Vagina (tissue), 2 donors: ENCODE measurements at regions not wholly inside any gene's neighbourhood (a gene's known extent, or its start where the extent isn't known, plus 50 kb on each side); places are given as distances from the start of the nearest gene placed in this dataset.
"Not testable (repeated sequence)": the region's sequence is repeated elsewhere in the genome, so short reads cannot be mapped to it uniquely, and the experiment has no call there.

Experiments
- DNase-seq, 2 donors: peaks; one replicate each; pipeline ENCODE4 v3.0.0-alpha.2; 2017; ENCODE audit errors: extremely low spot score in 2 of 2
- H3K27ac ChIP-seq: fragments of 200-600 bp; sonication (generic); one replicate; pipeline ENCODE4 v1.5.1; 2019
- H3K27me3 ChIP-seq: fragments of 200-600 bp; sonication (generic); one replicate; pipeline ENCODE4 v1.5.1; 2019
- H3K36me3 ChIP-seq, 2 donors: fragments of 200-600 bp; sonication (generic); one replicate each; pipeline ENCODE4 v1.5.1; 2017 to 2019
- H3K4me1 ChIP-seq: fragments of 200-600 bp; sonication (generic); one replicate; pipeline ENCODE4 v1.5.1; 2019
- H3K4me3 ChIP-seq, 2 donors: fragments of 200-600 bp; sonication (generic); 1 replicate in 1 of 2; 2 replicates in 1 of 2; pipeline ENCODE4 v1.5.1; 2016 to 2019
- H3K9me3 ChIP-seq: fragments of 200-600 bp; sonication (generic); one replicate; pipeline ENCODE4 v1.5.1; 2019
- POLR2A ChIP-seq, 2 donors: fragments of 450-650 bp; IDR thresholded peaks; one replicate each; pipeline ENCODE4 v1.6.1; 2017; ENCODE audit warnings: antibody characterized with exemption in 2 of 2, mild to moderate bottlenecking in 2 of 2, moderate library complexity in 2 of 2
- POLR2AphosphoS5 ChIP-seq, 2 donors: sonication (generic); formaldehyde crosslinking; IDR thresholded peaks; one replicate each; pipeline ENCODE4 v1.9.0; 2017; ENCODE audit warnings: antibody characterized with exemption in 2 of 2, mild to moderate bottlenecking in 2 of 2, low read depth in 1 of 2; ENCODE audit not compliant: insufficient read depth in 1 of 2
- intact Hi-C: fragments of 100-400 bp; cut with DNase I; formaldehyde crosslinking; loops from one replicate; pipeline ENCODE4 v1.15.1; 2023
- TF ChIP-seq, protein P1 (sequence below), 3 experiments: fragments of 450-650 bp in 2 of 3; fragments of 200-600 bp in 1 of 3; sonication (generic) in 1 of 3; IDR thresholded peaks; one replicate each; pipeline ENCODE4 v1.5.1; 2017 to 2019; ENCODE audit warnings: antibody characterized with exemption in 3 of 3, mild to moderate bottlenecking in 2 of 3, moderate library complexity in 2 of 3

DNA sequence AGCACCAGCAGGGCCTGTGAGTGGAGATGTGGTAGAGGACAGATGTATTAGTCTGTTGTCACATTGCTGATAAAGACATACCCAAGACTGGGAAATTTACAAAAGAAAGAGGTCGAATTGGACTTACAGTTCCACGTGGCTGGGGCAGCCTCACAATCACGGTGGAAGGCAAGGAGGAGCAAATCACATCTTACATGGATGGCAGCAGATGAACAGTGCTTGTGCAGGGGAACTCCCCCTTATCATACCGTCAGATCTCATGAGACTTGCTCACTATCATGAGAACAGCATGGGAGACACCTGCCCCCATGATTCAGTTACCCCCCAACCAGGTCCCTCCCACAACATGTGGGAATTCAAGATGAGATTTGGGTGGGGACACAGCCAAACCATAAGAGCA lies 361.9 kb downstream of the VRK1 start:
- Histone ChIP-seq H3K4me1 (no peaks in the 10 kb centered on the region), H3K9me3 (no peaks in the 10 kb centered on the region), H3K4me3 (no peak overlapping the region), H3K27ac (no peak overlapping the region), H3K36me3 (no peaks in the 10 kb centered on the region), H3K27me3 (no peaks in the 10 kb centered on the region)
- intact Hi-C loops: no loop called here
- DNase-seq: no peak
- TF ChIP-seq POLR2AphosphoS5 (IDR thresholded peaks at IDR 0.05; ENCODE audit: insufficient read depth in 1 of 2, low read depth in 1 of 2) (no peak), POLR2A (IDR thresholded peaks at IDR 0.05) (no peak)
- TF ChIP-seq, protein P1, sequence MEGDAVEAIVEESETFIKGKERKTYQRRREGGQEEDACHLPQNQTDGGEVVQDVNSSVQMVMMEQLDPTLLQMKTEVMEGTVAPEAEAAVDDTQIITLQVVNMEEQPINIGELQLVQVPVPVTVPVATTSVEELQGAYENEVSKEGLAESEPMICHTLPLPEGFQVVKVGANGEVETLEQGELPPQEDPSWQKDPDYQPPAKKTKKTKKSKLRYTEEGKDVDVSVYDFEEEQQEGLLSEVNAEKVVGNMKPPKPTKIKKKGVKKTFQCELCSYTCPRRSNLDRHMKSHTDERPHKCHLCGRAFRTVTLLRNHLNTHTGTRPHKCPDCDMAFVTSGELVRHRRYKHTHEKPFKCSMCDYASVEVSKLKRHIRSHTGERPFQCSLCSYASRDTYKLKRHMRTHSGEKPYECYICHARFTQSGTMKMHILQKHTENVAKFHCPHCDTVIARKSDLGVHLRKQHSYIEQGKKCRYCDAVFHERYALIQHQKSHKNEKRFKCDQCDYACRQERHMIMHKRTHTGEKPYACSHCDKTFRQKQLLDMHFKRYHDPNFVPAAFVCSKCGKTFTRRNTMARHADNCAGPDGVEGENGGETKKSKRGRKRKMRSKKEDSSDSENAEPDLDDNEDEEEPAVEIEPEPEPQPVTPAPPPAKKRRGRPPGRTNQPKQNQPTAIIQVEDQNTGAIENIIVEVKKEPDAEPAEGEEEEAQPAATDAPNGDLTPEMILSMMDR (IDR thresholded peaks at IDR 0.05): no peak

DNA sequence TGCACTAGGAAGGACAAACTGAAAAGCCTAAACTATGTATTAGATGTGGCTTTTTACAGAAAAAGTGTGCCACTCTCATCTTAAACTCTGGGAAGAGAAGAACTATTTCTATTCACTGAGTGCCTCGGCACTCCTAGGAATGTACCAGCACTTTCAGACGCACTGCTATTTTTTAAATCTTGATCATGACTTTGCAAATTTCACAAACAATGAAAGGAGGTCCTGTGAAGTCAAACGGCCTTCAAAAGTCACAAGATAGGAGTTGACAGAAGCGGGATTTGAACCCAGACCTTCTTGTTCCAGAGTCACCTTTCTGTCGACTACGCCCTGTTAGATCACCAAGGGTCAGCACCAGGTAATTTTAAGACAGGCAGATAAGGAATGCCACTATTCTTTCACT lies 365.4 kb downstream of the VRK1 start:
- DNase-seq: no peak
- Histone ChIP-seq H3K9me3 (no peaks in the 10 kb centered on the region), H3K4me3 (no peak overlapping the region), H3K27me3 (no peaks in the 10 kb centered on the region), H3K27ac (no peak overlapping the region), H3K4me1 (no peaks in the 10 kb centered on the region), H3K36me3 (no peaks in the 10 kb centered on the region)
- intact Hi-C loops: no loop called here
- TF ChIP-seq POLR2AphosphoS5 (IDR thresholded peaks at IDR 0.05; ENCODE audit: insufficient read depth in 1 of 2, low read depth in 1 of 2) (no peak), POLR2A (IDR thresholded peaks at IDR 0.05) (no peak)
- TF ChIP-seq, protein P1 (IDR thresholded peaks at IDR 0.05): no peak

DNA sequence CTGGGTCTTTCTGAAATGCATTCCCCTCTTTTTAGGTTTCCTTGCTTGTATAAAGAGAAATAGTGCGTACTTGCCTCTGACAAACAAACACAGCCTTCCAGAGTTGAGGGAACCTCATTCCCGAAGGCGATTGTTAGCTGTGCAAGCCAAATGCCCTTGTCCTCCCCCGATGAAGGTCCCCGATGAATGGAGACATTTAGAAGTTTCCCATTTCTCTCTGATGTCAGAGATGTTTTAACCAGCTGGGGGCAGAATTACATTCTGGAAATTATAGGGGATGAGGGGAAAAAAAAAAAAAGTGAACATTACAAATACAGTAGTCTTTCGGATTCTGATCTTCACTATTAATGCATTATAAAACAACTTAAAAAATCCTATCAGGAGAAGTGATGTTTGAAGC lies 366.8 kb downstream of the VRK1 start:
- TF ChIP-seq, protein P1 (IDR thresholded peaks at IDR 0.05): no peak
- TF ChIP-seq POLR2AphosphoS5 (IDR thresholded peaks at IDR 0.05; ENCODE audit: insufficient read depth in 1 of 2, low read depth in 1 of 2) (no peak), POLR2A (IDR thresholded peaks at IDR 0.05) (no peak)
- no peaks in the 10 kb centered on the region for H3K36me3 ChIP-seq
- H3K27me3 ChIP-seq: no peaks in the 10 kb centered on the region
- H3K27ac ChIP-seq: no peak overlapping the region
- no peak overlapping the region for H3K4me3 ChIP-seq
- intact Hi-C loops: no loop called here
- no peaks in the 10 kb centered on the region for H3K9me3 ChIP-seq
- H3K4me1 ChIP-seq: no peaks in the 10 kb centered on the region
- no peak for DNase-seq

DNA sequence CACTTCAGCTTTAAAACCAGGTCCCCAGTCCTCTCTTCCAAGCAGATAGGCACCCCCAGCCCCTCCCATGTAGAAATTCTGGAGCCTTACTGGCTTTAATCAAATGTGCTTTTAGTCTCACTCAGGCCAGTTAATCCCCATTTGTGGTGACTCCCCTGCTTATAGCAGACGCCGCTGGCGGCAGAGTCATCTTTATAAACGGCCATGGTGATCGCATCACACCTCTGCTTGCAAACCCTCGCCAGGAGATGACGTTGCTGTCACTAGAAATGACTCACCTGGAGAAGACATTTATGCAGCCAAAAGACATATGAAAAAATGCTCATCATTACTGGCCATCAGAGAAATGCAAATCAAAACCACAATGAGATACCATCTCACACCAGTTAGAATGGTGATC lies 369.3 kb downstream of the VRK1 start:
- no peak for TF ChIP-seq POLR2AphosphoS5 (IDR thresholded peaks at IDR 0.05; ENCODE audit: insufficient read depth in 1 of 2, low read depth in 1 of 2)
- TF ChIP-seq POLR2A (IDR thresholded peaks at IDR 0.05): no peak
- TF ChIP-seq, protein P1 (IDR thresholded peaks at IDR 0.05): no peak
- Histone ChIP-seq H3K4me1 (no peaks in the 10 kb centered on the region), H3K9me3 (no peaks in the 10 kb centered on the region), H3K4me3 (no peak overlapping the region), H3K27ac (no peak overlapping the region), H3K36me3 (no peaks in the 10 kb centered on the region), H3K27me3 (no peaks in the 10 kb centered on the region)
- intact Hi-C loops: no loop called here
- DNase-seq: no peak

DNA sequence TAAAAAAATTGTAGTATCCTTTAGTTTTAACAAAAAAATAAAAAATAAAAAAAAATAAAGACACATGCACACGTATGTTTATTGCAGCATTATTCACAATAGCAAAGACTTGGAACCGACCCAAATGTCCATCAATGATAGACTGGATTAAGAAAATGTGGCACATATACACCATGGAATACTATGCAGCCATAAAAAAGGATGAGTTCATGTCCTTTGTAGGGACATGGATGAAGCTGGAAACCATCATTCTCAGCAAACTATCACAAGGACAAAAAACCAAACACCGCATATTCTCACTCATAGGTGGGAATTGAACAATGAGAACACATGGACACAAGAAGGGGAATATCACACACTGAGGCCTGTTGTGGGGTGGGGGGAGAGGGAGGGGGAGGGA lies 370.4 kb downstream of the VRK1 start:
- H3K9me3 ChIP-seq, H3K27ac ChIP-seq, H3K27me3 ChIP-seq, intact Hi-C loops, DNase-seq, H3K4me1 ChIP-seq, H3K36me3 ChIP-seq, H3K4me3 ChIP-seq: not testable (repeated sequence)

DNA sequence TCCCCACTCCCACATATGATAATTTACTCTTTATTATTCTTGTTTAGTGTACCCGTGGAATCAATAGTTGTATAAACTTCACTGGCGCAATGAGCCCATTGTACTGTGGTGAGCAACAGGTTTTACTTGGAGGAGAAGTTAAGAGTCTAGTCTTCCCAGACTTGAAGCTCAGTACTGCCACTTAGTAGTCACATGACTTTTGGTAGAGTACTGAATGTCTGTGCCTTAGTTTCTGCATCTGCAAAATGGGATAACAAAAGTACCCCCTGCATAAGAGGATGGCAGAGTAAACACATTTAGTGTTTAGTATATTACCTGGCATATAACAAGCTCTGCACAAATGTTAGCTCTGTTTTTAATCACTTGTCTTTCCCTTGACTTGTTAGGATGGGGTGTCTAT lies 375.5 kb downstream of the VRK1 start:
- no peaks in the 10 kb centered on the region for H3K9me3 ChIP-seq
- intact Hi-C loops: no loop called here
- no peaks in the 10 kb centered on the region for H3K4me1 ChIP-seq
- no peak overlapping the region for H3K27ac ChIP-seq
- no peak overlapping the region for H3K4me3 ChIP-seq
- H3K27me3 ChIP-seq: no peaks in the 10 kb centered on the region
- no peaks in the 10 kb centered on the region for H3K36me3 ChIP-seq
- no peak for DNase-seq
- TF ChIP-seq, protein P1 (IDR thresholded peaks at IDR 0.05): no peak
- TF ChIP-seq POLR2A (IDR thresholded peaks at IDR 0.05) (no peak), POLR2AphosphoS5 (IDR thresholded peaks at IDR 0.05; ENCODE audit: insufficient read depth in 1 of 2, low read depth in 1 of 2) (no peak)
